Esophagus squamous epithelium (tissue), 5 donors: ENCODE measurements at regions not wholly inside any gene's neighbourhood (a gene's known extent, or its start where the extent isn't known, plus 50 kb on each side); places are given as distances from the start of the nearest gene placed in this dataset.
A peak's percentile ranks its signal among the peaks of the same experiment; 100 is the strongest.

Experiments used
- DNase-seq: peaks from one replicate; lab custom pipeline; 2025; lab: John Stamatoyannopoulos, UW
- H3K27ac ChIP-seq, 4 donors: fragments of 200-600 bp; sonication (generic); one replicate each; pipeline ENCODE4 v1.5.1; 2016 to 2019; ENCODE audit warnings: mild to moderate bottlenecking in 1 of 4
- H3K27me3 ChIP-seq, 4 donors: fragments of 200-600 bp; sonication (generic); 1 replicate in 3 of 4; 2 replicates in 1 of 4; pipeline versions ENCODE4 v1.5.1 to v1.6.0; 2017 to 2021; ENCODE audit warnings: antibody characterized with exemption in 1 of 4
- H3K36me3 ChIP-seq, 3 donors: fragments of 200-600 bp; sonication (generic); one replicate each; pipeline ENCODE4 v1.5.1; 2016 to 2019
- H3K4me1 ChIP-seq, 3 donors: fragments of 200-600 bp; sonication (generic); one replicate each; pipeline ENCODE4 v1.5.1; 2017 to 2019
- H3K4me3 ChIP-seq, 4 donors: fragments of 200-600 bp; sonication (generic); 1 replicate in 3 of 4; 2 replicates in 1 of 4; pipeline ENCODE4 v1.5.1; 2016 to 2019; ENCODE audit warnings: mild to moderate bottlenecking in 2 of 4, moderate library complexity in 1 of 4
- H3K9me3 ChIP-seq, 3 donors: fragments of 200-600 bp; sonication (generic); one replicate each; pipeline ENCODE4 v1.5.1; 2016 to 2019
- POLR2A ChIP-seq, 4 donors: fragments of 450-650 bp; IDR thresholded peaks; one replicate each; pipeline ENCODE4 v1.6.1; 2017; ENCODE audit warnings: antibody characterized with exemption in 4 of 4, mild to moderate bottlenecking in 4 of 4, moderate library complexity in 3 of 4
- whole genome bisulfite sequencing, 2 donors: methylation state at CpG; one replicate each; pipeline ENCODE4 v1.1.5; 2018; 5-methylcytosine and 5-hydroxymethylcytosine counted together
- intact Hi-C: fragments of 100-400 bp; cut with DNase I; formaldehyde crosslinking; loops from one replicate; pipeline ENCODE4 v1.15.0; 2022
- TF ChIP-seq, protein P1 (sequence below), 6 experiments: fragments of 450-650 bp in 4 of 6; fragments of 200-600 bp in 2 of 6; sonication (generic) in 2 of 6; IDR thresholded peaks; one replicate each; pipeline ENCODE4 v1.5.1; 2016 to 2019; ENCODE audit warnings: antibody characterized with exemption in 6 of 6, mild to moderate bottlenecking in 4 of 6, moderate library complexity in 4 of 6
- donor health status: DM: yes; HTN: yes; CAD: no.

DNA sequence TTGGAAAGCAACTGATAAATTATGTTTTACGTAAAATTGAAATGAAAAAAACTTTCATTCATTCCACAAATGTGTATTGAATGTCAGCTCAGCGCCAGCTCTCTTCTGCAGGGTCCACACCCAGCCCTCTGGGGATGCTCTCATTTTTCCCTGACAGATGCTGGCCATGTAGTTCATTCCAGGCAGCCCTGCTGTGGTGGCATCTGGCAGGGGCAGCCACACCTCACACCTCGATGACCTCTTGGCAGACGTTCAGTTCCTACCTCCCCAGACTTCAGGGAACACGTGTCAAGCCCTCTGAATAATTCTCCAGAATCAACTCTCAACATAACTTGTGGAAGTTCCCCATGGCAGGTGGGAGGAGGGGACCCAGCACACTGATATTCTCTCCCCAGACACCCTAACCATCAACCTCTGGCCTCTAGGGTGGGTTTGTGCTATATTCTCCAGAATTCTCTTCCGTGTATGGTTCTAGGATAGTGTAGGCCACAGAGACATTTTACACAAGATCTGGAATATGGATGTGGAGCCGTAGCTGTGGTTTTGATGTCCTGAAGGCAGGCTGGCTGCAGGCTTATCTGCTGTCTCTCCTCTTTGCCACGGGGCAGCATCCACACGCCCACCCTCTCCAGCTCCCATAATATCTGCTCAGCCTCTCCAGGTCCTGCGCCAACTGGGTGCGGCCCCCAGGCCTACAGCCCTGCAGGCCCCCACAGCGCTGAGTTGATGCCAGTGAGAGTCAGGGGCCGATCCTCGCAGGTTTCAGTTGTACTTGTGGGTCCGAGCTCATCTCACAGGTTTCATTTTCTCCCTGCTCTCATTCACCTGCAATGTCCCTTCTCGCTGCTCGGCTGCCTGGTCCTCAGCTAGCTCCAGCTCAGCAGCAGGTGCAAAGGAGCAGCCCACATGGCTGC, 175.8 kb upstream of the ARID1B start:
- no peak overlapping the region for H3K27ac ChIP-seq
- no peaks in the 10 kb centered on the region for H3K9me3 ChIP-seq
- no peaks in the 10 kb centered on the region for H3K27me3 ChIP-seq
- intact Hi-C loops, result no loop called here
- TF ChIP-seq, protein P1, sequence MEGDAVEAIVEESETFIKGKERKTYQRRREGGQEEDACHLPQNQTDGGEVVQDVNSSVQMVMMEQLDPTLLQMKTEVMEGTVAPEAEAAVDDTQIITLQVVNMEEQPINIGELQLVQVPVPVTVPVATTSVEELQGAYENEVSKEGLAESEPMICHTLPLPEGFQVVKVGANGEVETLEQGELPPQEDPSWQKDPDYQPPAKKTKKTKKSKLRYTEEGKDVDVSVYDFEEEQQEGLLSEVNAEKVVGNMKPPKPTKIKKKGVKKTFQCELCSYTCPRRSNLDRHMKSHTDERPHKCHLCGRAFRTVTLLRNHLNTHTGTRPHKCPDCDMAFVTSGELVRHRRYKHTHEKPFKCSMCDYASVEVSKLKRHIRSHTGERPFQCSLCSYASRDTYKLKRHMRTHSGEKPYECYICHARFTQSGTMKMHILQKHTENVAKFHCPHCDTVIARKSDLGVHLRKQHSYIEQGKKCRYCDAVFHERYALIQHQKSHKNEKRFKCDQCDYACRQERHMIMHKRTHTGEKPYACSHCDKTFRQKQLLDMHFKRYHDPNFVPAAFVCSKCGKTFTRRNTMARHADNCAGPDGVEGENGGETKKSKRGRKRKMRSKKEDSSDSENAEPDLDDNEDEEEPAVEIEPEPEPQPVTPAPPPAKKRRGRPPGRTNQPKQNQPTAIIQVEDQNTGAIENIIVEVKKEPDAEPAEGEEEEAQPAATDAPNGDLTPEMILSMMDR (IDR thresholded peaks at IDR 0.05), result no peak
- no peak for TF ChIP-seq POLR2A (IDR thresholded peaks at IDR 0.05)
- peaks cover 0 to 6% (median 0%) of the 10 kb centered on the region in 3 donors for H3K4me1 ChIP-seq
- 70 to 76% methylated on average over 13 to 15 of the region's 17 CpGs for WGBS, 2 donors
- DNase-seq, result no peak
- H3K4me3 ChIP-seq, result no peak overlapping the region
- H3K36me3 ChIP-seq, result no peaks in the 10 kb centered on the region

DNA sequence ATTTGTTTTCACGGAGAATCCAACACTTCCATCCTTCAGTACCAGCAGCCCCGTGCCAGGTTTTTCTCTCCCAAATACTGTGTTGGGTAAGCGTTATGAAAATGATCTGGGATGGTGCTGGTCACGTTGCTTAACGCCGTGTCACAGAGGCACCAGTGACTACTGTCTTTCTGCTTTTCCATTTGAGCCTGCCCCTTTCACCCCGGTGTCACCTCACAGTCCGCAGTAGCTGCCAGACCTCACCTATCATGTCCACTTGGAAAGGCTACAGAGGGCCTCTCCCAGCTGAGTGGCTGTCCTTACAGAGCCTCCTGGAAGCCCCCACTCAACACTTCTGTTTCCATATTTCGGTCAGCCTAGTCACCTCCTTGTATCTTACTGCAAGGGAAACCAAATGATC, 176.5 kb upstream of the ARID1B start:
- Histone ChIP-seq H3K27me3 (no peaks in the 10 kb centered on the region), H3K36me3 (no peaks in the 10 kb centered on the region), H3K4me3 (no peak overlapping the region), H3K27ac (peak overlapping the region in 2 of 4 donors; percentile 45 to 66), H3K4me1 (peaks cover 0 to 6% (median 0%) of the 10 kb centered on the region in 3 donors), H3K9me3 (no peaks in the 10 kb centered on the region)
- TF ChIP-seq POLR2A (IDR thresholded peaks at IDR 0.05), result no peak
- intact Hi-C loops, result no loop called here
- no peak for DNase-seq
- WGBS, 2 donors, result 80 to 84% methylated on average over 9 of the region's 9 CpGs

GRCh38 chr6:156599978-156600590, 177.1 kb upstream of the ARID1B start:
- Histone ChIP-seq H3K9me3 (no peaks in the 10 kb centered on the region), H3K27ac (peak overlapping the region in 3 of 4 donors; percentile 58 to 66 (median 62)), H3K4me3 (no peak overlapping the region), H3K27me3 (no peaks in the 10 kb centered on the region), H3K36me3 (no peaks in the 10 kb centered on the region), H3K4me1 (peaks cover 0 to 6% (median 0%) of the 10 kb centered on the region in 3 donors)
- TF ChIP-seq, protein P1 (IDR thresholded peaks at IDR 0.05), result no peak
- no peak for TF ChIP-seq POLR2A (IDR thresholded peaks at IDR 0.05)
- DNase-seq, result no peak
- WGBS, 2 donors, result 63% methylated on average over 5 of the region's 5 CpGs
- intact Hi-C loops, result no loop called here

DNA sequence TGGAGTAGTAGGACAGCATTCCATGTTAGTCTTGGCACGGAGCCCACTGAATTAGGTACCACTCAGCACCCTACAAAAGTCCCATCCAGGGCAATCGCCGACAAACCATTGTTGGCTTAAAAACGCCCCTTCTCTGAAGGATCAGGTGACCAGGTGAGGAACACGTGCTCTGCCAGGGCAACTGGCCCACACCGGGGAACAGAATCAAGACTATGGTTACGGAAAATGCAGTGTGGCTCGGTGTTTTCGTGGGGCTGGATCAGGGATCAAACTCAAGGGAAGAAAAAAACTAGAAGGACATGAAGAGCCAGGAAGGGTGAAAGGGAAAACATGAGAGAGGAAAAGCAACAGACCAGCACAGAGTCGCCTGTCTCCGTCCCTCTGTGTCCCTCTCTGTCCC, 177.8 kb upstream of the ARID1B start:
- Histone ChIP-seq H3K36me3 (no peaks in the 10 kb centered on the region), H3K4me1 (peaks cover 0 to 6% (median 0%) of the 10 kb centered on the region in 3 donors), H3K27me3 (no peaks in the 10 kb centered on the region), H3K4me3 (no peak overlapping the region), H3K27ac (peak overlapping the region in 2 of 4 donors; percentile 58 to 66), H3K9me3 (no peaks in the 10 kb centered on the region)
- intact Hi-C loops, result no loop called here
- no peak for DNase-seq
- TF ChIP-seq POLR2A (IDR thresholded peaks at IDR 0.05), result no peak
- TF ChIP-seq, protein P1 (IDR thresholded peaks at IDR 0.05), result no peak
- 80 to 95% methylated on average over 10 to 11 of the region's 11 CpGs for WGBS, 2 donors

DNA sequence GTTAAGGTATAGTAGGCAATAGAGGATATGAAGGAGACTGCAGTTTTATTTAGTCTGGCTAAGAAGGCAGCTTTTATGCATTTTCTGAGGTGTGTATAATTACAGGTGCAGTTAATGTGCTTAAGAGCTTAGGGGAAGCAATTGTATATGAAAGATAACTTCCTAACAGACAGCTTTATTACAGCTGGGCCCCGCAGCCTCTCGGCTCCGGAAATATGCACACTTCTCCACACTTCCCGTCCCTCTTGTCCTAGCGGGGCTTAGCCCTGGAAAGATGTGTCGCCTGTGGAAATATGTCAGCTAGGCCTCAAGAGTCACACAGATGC, 178.4 kb upstream of the ARID1B start:
- intact Hi-C loops, result no loop called here
- Histone ChIP-seq H3K4me3 (no peak overlapping the region), H3K9me3 (no peaks in the 10 kb centered on the region), H3K27me3 (no peaks in the 10 kb centered on the region), H3K36me3 (no peaks in the 10 kb centered on the region), H3K27ac (no peak overlapping the region), H3K4me1 (peaks cover 0 to 6% (median 0%) of the 10 kb centered on the region in 3 donors)
- DNase-seq, result no peak
- no peak for TF ChIP-seq POLR2A (IDR thresholded peaks at IDR 0.05)
- TF ChIP-seq, protein P1 (IDR thresholded peaks at IDR 0.05), result no peak
- 63 to 78% methylated on average over 3 to 6 of the region's 6 CpGs for WGBS, 2 donors
